NB4 (cell line): ENCODE measurements at regions not wholly inside any gene's neighbourhood (a gene's known extent, or its start where the extent isn't known, plus 50 kb on each side); places are given as distances from the start of the nearest gene placed in this dataset.

Experiments
- MYC ChIP-seq: IDR thresholded peaks from 2 replicates; pipeline ENCODE4 v1.6.1; 2011; ENCODE audit warnings: low read depth, low read length
- POLR2A ChIP-seq: IDR thresholded peaks from 2 replicates; pipeline ENCODE4 v1.6.1; 2011; ENCODE audit warnings: mild to moderate bottlenecking; ENCODE audit not compliant: insufficient read length; ENCODE audit errors: extremely low read depth
- TF ChIP-seq, protein P1 (sequence below): IDR thresholded peaks from one replicate; pipeline ENCODE4 v1.5.1; 2012; ENCODE audit warnings: low read depth, low read length

DNA sequence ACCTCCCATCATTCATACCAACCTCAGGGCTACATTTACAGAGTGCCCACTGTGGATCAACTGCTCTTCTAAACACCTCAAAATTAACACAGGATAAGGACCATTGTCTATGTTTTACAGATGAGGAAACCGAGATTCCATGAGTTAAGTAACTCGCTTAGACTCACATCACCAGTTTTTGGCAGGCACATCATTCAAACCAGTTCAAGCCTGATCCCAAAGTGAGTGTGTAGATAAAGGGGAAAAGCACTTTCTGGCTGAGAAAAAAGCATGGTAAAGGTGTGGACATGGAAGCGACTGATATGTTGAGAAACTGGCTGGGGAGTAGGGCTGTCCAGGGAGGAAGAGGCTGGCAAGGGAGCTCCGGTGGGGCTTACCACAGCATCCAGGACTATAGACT lies 193.7 kb upstream of the RORA start:
- TF ChIP-seq POLR2A (no peak), MYC (no peak)
- TF ChIP-seq, protein P1, sequence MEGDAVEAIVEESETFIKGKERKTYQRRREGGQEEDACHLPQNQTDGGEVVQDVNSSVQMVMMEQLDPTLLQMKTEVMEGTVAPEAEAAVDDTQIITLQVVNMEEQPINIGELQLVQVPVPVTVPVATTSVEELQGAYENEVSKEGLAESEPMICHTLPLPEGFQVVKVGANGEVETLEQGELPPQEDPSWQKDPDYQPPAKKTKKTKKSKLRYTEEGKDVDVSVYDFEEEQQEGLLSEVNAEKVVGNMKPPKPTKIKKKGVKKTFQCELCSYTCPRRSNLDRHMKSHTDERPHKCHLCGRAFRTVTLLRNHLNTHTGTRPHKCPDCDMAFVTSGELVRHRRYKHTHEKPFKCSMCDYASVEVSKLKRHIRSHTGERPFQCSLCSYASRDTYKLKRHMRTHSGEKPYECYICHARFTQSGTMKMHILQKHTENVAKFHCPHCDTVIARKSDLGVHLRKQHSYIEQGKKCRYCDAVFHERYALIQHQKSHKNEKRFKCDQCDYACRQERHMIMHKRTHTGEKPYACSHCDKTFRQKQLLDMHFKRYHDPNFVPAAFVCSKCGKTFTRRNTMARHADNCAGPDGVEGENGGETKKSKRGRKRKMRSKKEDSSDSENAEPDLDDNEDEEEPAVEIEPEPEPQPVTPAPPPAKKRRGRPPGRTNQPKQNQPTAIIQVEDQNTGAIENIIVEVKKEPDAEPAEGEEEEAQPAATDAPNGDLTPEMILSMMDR, result no peak
